NB4 (cell line): ENCODE measurements at regions not wholly inside any gene's neighbourhood (a gene's known extent, or its start where the extent isn't known, plus 50 kb on each side); places are given as distances from the start of the nearest gene placed in this dataset.

Experiments used
- DNase-seq: peaks from one replicate; pipeline ENCODE4 v3.0.0; 2010; ENCODE audit warnings: low read depth
- H3K4me3 ChIP-seq: one replicate; pipeline ENCODE4 v1.5.1; 2011; ENCODE audit warnings: mild to moderate bottlenecking, low read depth, low read length, moderate library complexity
- CTCF ChIP-seq: IDR thresholded peaks from one replicate; pipeline ENCODE4 v1.5.1; 2012; ENCODE audit warnings: low read depth, low read length
- MAX ChIP-seq: IDR thresholded peaks from 2 replicates; pipeline ENCODE4 v1.6.1; 2011; ENCODE audit warnings: low read depth, low read length
- MYC ChIP-seq: IDR thresholded peaks from 2 replicates; pipeline ENCODE4 v1.6.1; 2011; ENCODE audit warnings: low read depth, low read length
- POLR2A ChIP-seq: IDR thresholded peaks from 2 replicates; pipeline ENCODE4 v1.6.1; 2011; ENCODE audit warnings: mild to moderate bottlenecking; ENCODE audit not compliant: insufficient read length; ENCODE audit errors: extremely low read depth

- TF ChIP-seq MYC (no peak), MAX (no peak), POLR2A (no peak), CTCF (no peak)
These were observed 195.9 kb downstream of the MDFIC start for GRCh38 chr7:115117748-115118147.

GRCh38 chr7:115116773-115117715, 195.2 kb downstream of the MDFIC start:
- H3K4me3 ChIP-seq, result no peak overlapping the region
- no peak for DNase-seq
- TF ChIP-seq CTCF, result no peak
- TF ChIP-seq MYC, result no peak
- TF ChIP-seq POLR2A, result no peak
- TF ChIP-seq MAX, result no peak

More at GRCh38 chr7:115117748-115118147, 195.9 kb downstream of the MDFIC start:
- no peak for DNase-seq
- no peak overlapping the region for H3K4me3 ChIP-seq

GRCh38 chr7:115113776-115114175, 191.9 kb downstream of the MDFIC start:
- TF ChIP-seq POLR2A, result no peak
- no peak for TF ChIP-seq MAX
- TF ChIP-seq CTCF, result no peak
- TF ChIP-seq MYC, result no peak

GRCh38 chr7:115113131-115113530, 191.2 kb downstream of the MDFIC start:
- DNase-seq, result no peak
- TF ChIP-seq CTCF (no peak), MAX (no peak), POLR2A (no peak), MYC (no peak)

More at GRCh38 chr7:115113776-115114175, 191.9 kb downstream of the MDFIC start:
- H3K4me3 ChIP-seq, result no peak overlapping the region
- DNase-seq, result no peak

GRCh38 chr7:115110523-115110922, 188.6 kb downstream of the MDFIC start:
- TF ChIP-seq MAX (no peak), CTCF (no peak), MYC (no peak), POLR2A (no peak)
- H3K4me3 ChIP-seq, result no peak overlapping the region
- DNase-seq, result no peak

More at GRCh38 chr7:115113131-115113530, 191.2 kb downstream of the MDFIC start:
- H3K4me3 ChIP-seq, result no peak overlapping the region
